SK-N-SH treated with all-trans-retinoic acid at 6 μM for 48 hours (cell line): ENCODE measurements at regions not wholly inside any gene's neighbourhood (a gene's known extent, or its start where the extent isn't known, plus 50 kb on each side); places are given as distances from the start of the nearest gene placed in this dataset.

ENCODE experiments used
- ATAC-seq: fragments of 200-7000 bp; cut with Tn5 transposase; 3 replicates; pipeline ENCODE4 v1.9.1; 2020; ENCODE audit warnings: mild to moderate bottlenecking, moderate library complexity
- ARNTL ChIP-seq: fragments of 450-650 bp; formaldehyde crosslinking; IDR thresholded peaks from 2 replicates; pipeline ENCODE4 v1.5.0; 2020; ENCODE audit warnings: low read depth, mild to moderate bottlenecking, moderate library complexity, borderline replicate concordance
- BACH2 ChIP-seq: fragments of 250-450 bp; sonication (Bioruptor Pico); IDR thresholded peaks from 2 replicates; pipeline ENCODE4 v1.9.0; 2021; ENCODE audit warnings: mild to moderate bottlenecking, borderline replicate concordance
- CREB5 ChIP-seq: fragments of 250-450 bp; sonication (Bioruptor Pico); IDR thresholded peaks from 2 replicates; pipeline ENCODE4 v1.5.1; 2020; ENCODE audit warnings: low read depth, mild to moderate bottlenecking, moderate library complexity
- CSDC2 ChIP-seq: fragments of 250-450 bp; sonication (Bioruptor Pico); IDR thresholded peaks from 2 replicates; pipeline ENCODE4 v1.5.0; 2020; ENCODE audit warnings: mild to moderate bottlenecking, moderate library complexity
- ESRRG ChIP-seq: fragments of 250-450 bp; sonication (Bioruptor Pico); IDR thresholded peaks from 2 replicates; pipeline ENCODE4 v1.6.1; 2021; ENCODE audit warnings: mild to moderate bottlenecking
- GLIS3 ChIP-seq: fragments of 250-450 bp; sonication (Bioruptor Pico); IDR thresholded peaks from 2 replicates; pipeline ENCODE4 v1.5.0; 2020; ENCODE audit warnings: mild to moderate bottlenecking, moderate library complexity
- POU6F1 ChIP-seq: fragments of 250-450 bp; sonication (Bioruptor Pico); IDR thresholded peaks from 2 replicates; pipeline ENCODE4 v1.8.0; 2021; ENCODE audit warnings: low read depth, mild to moderate bottlenecking, moderate library complexity, borderline replicate concordance
- PPARA ChIP-seq: fragments of 250-450 bp; sonication (Bioruptor Pico); IDR thresholded peaks from 2 replicates; pipeline ENCODE4 v1.5.0; 2020; ENCODE audit warnings: mild to moderate bottlenecking, borderline replicate concordance
- SNAI2 ChIP-seq: fragments of 250-450 bp; sonication (Bioruptor Pico); IDR thresholded peaks from 2 replicates; pipeline ENCODE4 v1.5.0; 2020; ENCODE audit warnings: mild to moderate bottlenecking, moderate library complexity
- TCF4 ChIP-seq: fragments of 250-450 bp; sonication (Bioruptor Pico); IDR thresholded peaks from 2 replicates; pipeline ENCODE4 v1.8.0; 2021; ENCODE audit warnings: mild to moderate bottlenecking, moderate library complexity, borderline replicate concordance
- TSHZ2 ChIP-seq: fragments of 250-450 bp; sonication (Bioruptor Pico); IDR thresholded peaks from 2 replicates; pipeline ENCODE4 v1.5.0; 2020; ENCODE audit warnings: mild to moderate bottlenecking, moderate library complexity
- ZC3H10 ChIP-seq: fragments of 250-450 bp; sonication (Bioruptor Pico); IDR thresholded peaks from 2 replicates; pipeline ENCODE4 v1.5.1; 2021; ENCODE audit warnings: mild to moderate bottlenecking, moderate library complexity
- ZFP3 ChIP-seq: fragments of 250-450 bp; sonication (Bioruptor Pico); IDR thresholded peaks from 2 replicates; pipeline ENCODE4 v1.5.0; 2020; ENCODE audit warnings: mild to moderate bottlenecking, moderate library complexity
- ZFP30 ChIP-seq: fragments of 450-650 bp; formaldehyde crosslinking; IDR thresholded peaks from 2 replicates; pipeline ENCODE4 v1.5.0; 2022; ENCODE audit warnings: mild to moderate bottlenecking, moderate library complexity
- ZNF565 ChIP-seq: fragments of 450-650 bp; formaldehyde crosslinking; conservative IDR thresholded peaks from 2 replicates; pipeline ENCODE4 v1.5.0; 2020; ENCODE audit warnings: low read depth, mild to moderate bottlenecking, moderate library complexity
- ZNF70 ChIP-seq: fragments of 450-650 bp; formaldehyde crosslinking; IDR thresholded peaks from 2 replicates; pipeline ENCODE4 v1.5.0; 2020; ENCODE audit warnings: mild to moderate bottlenecking, moderate library complexity
- ZNF8 ChIP-seq: fragments of 450-650 bp; formaldehyde crosslinking; IDR thresholded peaks from 2 replicates; pipeline ENCODE4 v1.5.0; 2020; ENCODE audit warnings: mild to moderate bottlenecking, moderate library complexity
- TF ChIP-seq, protein P1 (sequence below): fragments of 250-450 bp; sonication (Bioruptor Pico); IDR thresholded peaks from 2 replicates; pipeline ENCODE4 v1.5.1; 2021; ENCODE audit warnings: mild to moderate bottlenecking, moderate library complexity

GRCh38 chr13:21837288-21837687, 166.4 kb downstream of the FGF9 start (continued):
- TF ChIP-seq, protein P1, sequence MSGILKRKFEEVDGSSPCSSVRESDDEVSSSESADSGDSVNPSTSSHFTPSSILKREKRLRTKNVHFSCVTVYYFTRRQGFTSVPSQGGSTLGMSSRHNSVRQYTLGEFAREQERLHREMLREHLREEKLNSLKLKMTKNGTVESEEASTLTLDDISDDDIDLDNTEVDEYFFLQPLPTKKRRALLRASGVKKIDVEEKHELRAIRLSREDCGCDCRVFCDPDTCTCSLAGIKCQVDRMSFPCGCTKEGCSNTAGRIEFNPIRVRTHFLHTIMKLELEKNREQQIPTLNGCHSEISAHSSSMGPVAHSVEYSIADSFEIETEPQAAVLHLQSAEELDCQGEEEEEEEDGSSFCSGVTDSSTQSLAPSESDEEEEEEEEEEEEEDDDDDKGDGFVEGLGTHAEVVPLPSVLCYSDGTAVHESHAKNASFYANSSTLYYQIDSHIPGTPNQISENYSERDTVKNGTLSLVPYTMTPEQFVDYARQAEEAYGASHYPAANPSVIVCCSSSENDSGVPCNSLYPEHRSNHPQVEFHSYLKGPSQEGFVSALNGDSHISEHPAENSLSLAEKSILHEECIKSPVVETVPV (CRISPR knock-in tag), result no peak

GRCh38 chr13:21837841-21838551, 167.1 kb downstream of the FGF9 start:
- TF ChIP-seq PPARA (CRISPR knock-in tag) (no peak), TCF4 (CRISPR knock-in tag) (no peak), ZFP30 (CRISPR knock-in tag) (no peak), ZFP3 (CRISPR knock-in tag) (no peak), BACH2 (CRISPR knock-in tag) (no peak), CSDC2 (CRISPR knock-in tag) (no peak), CREB5 (CRISPR knock-in tag) (no peak), ESRRG (no peak), ZC3H10 (CRISPR knock-in tag) (no peak), GLIS3 (CRISPR knock-in tag) (no peak), ZNF70 (no peak)
- TF ChIP-seq, protein P1 (CRISPR knock-in tag), result no peak
- ATAC-seq, result no peak

- no peak for ATAC-seq
- TF ChIP-seq ZFP30 (CRISPR knock-in tag) (no peak), GLIS3 (CRISPR knock-in tag) (no peak), ZNF565 (no peak), ZNF70 (no peak), ESRRG (no peak), PPARA (CRISPR knock-in tag) (no peak), TSHZ2 (CRISPR knock-in tag) (no peak), SNAI2 (no peak), POU6F1 (CRISPR knock-in tag) (no peak), TCF4 (CRISPR knock-in tag) (no peak), ARNTL (CRISPR knock-in tag) (no peak), CREB5 (CRISPR knock-in tag) (no peak), ZNF8 (CRISPR knock-in tag) (no peak)
- TF ChIP-seq, protein P1 (CRISPR knock-in tag), result no peak
Measured at GRCh38 chr13:21846605-21847004, 175.7 kb downstream of the FGF9 start.
